ENCODE measurements at regions not wholly inside any gene's neighbourhood (a gene's known extent, or its start where the extent isn't known, plus 50 kb on each side); places are given as distances from the start of the nearest gene placed in this dataset.

GRCh38 chr9:90342607-90343006, 300.0 kb downstream of the DIRAS2 start:
- FAIRE-seq: no peak
- ATAC-seq: no peak
- no TSS peak for BruUV-seq (replicated peaks)
- Histone ChIP-seq H2AFZ (ENCODE audit: control insufficient read depth, low read depth, low read length) (no peak overlapping the region), H3K9ac (ENCODE audit: control insufficient read depth, insufficient read depth, low read length) (no peak overlapping the region), H4K20me1 (ENCODE audit: control insufficient read depth, insufficient read depth) (no peaks in the 10 kb centered on the region), H3K36me3 (ENCODE audit: control insufficient read depth in 2 of 2, insufficient read depth in 2 of 2, low read length in 1 of 2) (no peaks in the 10 kb centered on the region), H3K27ac (ENCODE audit: control insufficient read depth, insufficient read depth) (no peak overlapping the region), H3K27me3 (replicated peaks in 1 of 2; ENCODE audit: control insufficient read depth in 2 of 2, insufficient read depth in 2 of 2, low read length in 1 of 2) (no peaks in the 10 kb centered on the region; a peak in 1 of 4 replicates), H3K4me1 (ENCODE audit: control insufficient read depth, insufficient read depth, low read length) (no peaks in the 10 kb centered on the region), H3K79me2 (ENCODE audit: control insufficient read depth, insufficient read depth, low read length) (no peaks in the 10 kb centered on the region), H3K4me3 (no peak overlapping the region), H3K9me3 (replicated peaks; ENCODE audit: control insufficient read depth, insufficient read depth, low read length) (no peaks in the 10 kb centered on the region), H3K4me2 (ENCODE audit: control insufficient read depth, insufficient read depth) (no peak overlapping the region)
- 75% methylated on average over 4 of the region's 4 CpGs for WGBS (ENCODE audit: insufficient coverage, insufficient replicate concordance, low lambda C conversion rate, missing lambda C conversion rate)
- intact Hi-C loops (cut with micrococcal nuclease; ENCODE audit: unreplicated experiment): no loop called here
- CTCF ChIA-PET: no interaction called here
- RAD21 ChIA-PET (ENCODE audit: unreplicated experiment): no interaction called here
- no peak for TF ChIP-seq BMI1 (IDR thresholded peaks at IDR 0.05; ENCODE audit: borderline replicate concordance)
- no peak for TF ChIP-seq BACH1 (IDR thresholded peaks at IDR 0.05; ENCODE audit: borderline replicate concordance)
- TF ChIP-seq MYB (IDR thresholded peaks at IDR 0.05; ENCODE audit: borderline replicate concordance, low read depth, low read length): no peak
- TF ChIP-seq SUZ12 (IDR thresholded peaks at IDR 0.05; ENCODE audit: unreplicated experiment): no peak
- no peak for TF ChIP-seq USF2 (IDR thresholded peaks at IDR 0.05; ENCODE audit: borderline replicate concordance, low read depth, low read length)
- TF ChIP-seq CBX5 (IDR thresholded peaks at IDR 0.05; ENCODE audit: low read depth): no peak
- TF ChIP-seq HSF1 (IDR thresholded peaks at IDR 0.05; ENCODE audit: low read depth, low read length): no peak
- no peak for TF ChIP-seq ZNF592 (IDR thresholded peaks at IDR 0.05)
- TF ChIP-seq IKZF2 (IDR thresholded peaks at IDR 0.05): no peak
- TF ChIP-seq BCL11A (IDR thresholded peaks at IDR 0.05; ENCODE audit: low read depth, low read length): no peak
- TF ChIP-seq TCF12 (IDR thresholded peaks at IDR 0.05; ENCODE audit: low read depth, low read length): no peak
- no peak for TF ChIP-seq SKIL (IDR thresholded peaks at IDR 0.05; ENCODE audit: low read depth, poor library complexity, severe bottlenecking)
- in situ Hi-C loops (cut with MboI): no loop called here
- DNase-seq (ENCODE audit: low read depth, low spot score): no peak
- POLR2A ChIA-PET: no interaction called here
- SMC1A ChIA-PET (ENCODE audit: uncharacterized antibody, unreplicated experiment): no interaction called here
